ENCODE measurements at regions not wholly inside any gene's neighbourhood (a gene's known extent, or its start where the extent isn't known, plus 50 kb on each side); places are given as distances from the start of the nearest gene placed in this dataset.

GRCh38 chr1:208825300-208825699, 581.1 kb upstream of the PLXNA2 start:
- no peaks in the 10 kb centered on the region for H3K4me1 Mint-ChIP-seq (ENCODE audit: low read depth)
- Histone ChIP-seq H3K27me3 (ENCODE audit: control insufficient read depth in 1 of 2, insufficient read depth in 2 of 2, low read length in 2 of 2) (no peaks in the 10 kb centered on the region), H3K9me3 (ENCODE audit: control insufficient read depth in 1 of 2, insufficient read depth in 1 of 2, low read length in 2 of 2) (peaks cover 0 to 11% of the 10 kb centered on the region in 2 experiments), H3K27ac (ENCODE audit: low read depth in 1 of 2, low read length in 2 of 2) (no peak overlapping the region), H3K36me3 (ENCODE audit: insufficient read depth, low read length) (no peaks in the 10 kb centered on the region), H3K4me3 (ENCODE audit: low read length) (no peak overlapping the region), H3K4me1 (ENCODE audit: insufficient read depth, low read length) (no peaks in the 10 kb centered on the region)
- peaks cover 2% of the 10 kb centered on the region for H3K9me3 Mint-ChIP-seq
- DNase-seq (no peak), ATAC-seq (ENCODE audit: poor library complexity) (no peak)
- CTCF ChIA-PET: no interaction called here
- TF ChIP-seq, protein P1, sequence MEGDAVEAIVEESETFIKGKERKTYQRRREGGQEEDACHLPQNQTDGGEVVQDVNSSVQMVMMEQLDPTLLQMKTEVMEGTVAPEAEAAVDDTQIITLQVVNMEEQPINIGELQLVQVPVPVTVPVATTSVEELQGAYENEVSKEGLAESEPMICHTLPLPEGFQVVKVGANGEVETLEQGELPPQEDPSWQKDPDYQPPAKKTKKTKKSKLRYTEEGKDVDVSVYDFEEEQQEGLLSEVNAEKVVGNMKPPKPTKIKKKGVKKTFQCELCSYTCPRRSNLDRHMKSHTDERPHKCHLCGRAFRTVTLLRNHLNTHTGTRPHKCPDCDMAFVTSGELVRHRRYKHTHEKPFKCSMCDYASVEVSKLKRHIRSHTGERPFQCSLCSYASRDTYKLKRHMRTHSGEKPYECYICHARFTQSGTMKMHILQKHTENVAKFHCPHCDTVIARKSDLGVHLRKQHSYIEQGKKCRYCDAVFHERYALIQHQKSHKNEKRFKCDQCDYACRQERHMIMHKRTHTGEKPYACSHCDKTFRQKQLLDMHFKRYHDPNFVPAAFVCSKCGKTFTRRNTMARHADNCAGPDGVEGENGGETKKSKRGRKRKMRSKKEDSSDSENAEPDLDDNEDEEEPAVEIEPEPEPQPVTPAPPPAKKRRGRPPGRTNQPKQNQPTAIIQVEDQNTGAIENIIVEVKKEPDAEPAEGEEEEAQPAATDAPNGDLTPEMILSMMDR (IDR thresholded peaks at IDR 0.05): no peak
- H3K27me3 Mint-ChIP-seq: no peaks in the 10 kb centered on the region
- no peaks in the 10 kb centered on the region for H3K36me3 Mint-ChIP-seq (ENCODE audit: low read depth)
- H3K27ac Mint-ChIP-seq: no peak overlapping the region
- intact Hi-C loops (cut with DNase I, micrococcal nuclease): loop anchor here in 1 of 2 experiments (10.0 kb wide), 1 partner anchor 60 kb away; no protein-coding TSS in a partner anchor
- no peak overlapping the region for H3K4me3 Mint-ChIP-seq
- POLR2A ChIA-PET: no interaction called here

DNA sequence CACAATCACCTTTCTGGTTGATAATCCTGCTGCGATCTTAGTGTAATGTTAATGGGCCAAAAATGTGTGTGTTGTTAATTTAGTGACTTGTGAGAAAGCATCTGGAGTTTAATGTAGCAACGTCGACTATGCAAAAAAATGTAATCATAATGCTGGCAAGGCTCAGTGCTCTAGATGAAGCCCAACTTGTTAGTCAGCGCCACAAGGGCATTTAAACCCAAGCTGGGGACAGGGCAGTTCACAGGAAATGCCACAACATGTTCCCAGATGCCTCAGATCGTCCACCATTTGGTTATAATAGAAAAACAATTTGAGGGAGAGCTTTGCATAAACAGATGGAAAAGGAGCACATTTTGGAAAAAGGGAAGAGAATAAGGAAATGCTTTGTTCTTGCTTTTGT, 585.4 kb upstream of the PLXNA2 start:
- ChIA-PET POLR2A (no interaction called here), CTCF (no interaction called here)
- H3K9me3 ChIP-seq (ENCODE audit: control insufficient read depth in 1 of 2, insufficient read depth in 1 of 2, low read length in 2 of 2): peaks cover 0 to 11% of the 10 kb centered on the region in 2 experiments
- Mint-ChIP-seq H3K4me3 (no peak overlapping the region), H3K4me1 (ENCODE audit: low read depth) (no peaks in the 10 kb centered on the region), H3K9me3 (no peaks in the 10 kb centered on the region), H3K36me3 (ENCODE audit: low read depth) (no peaks in the 10 kb centered on the region), H3K27me3 (peaks cover 3% of the 10 kb centered on the region), H3K27ac (no peak overlapping the region)
- no peaks in the 10 kb centered on the region for H3K36me3 ChIP-seq (ENCODE audit: insufficient read depth, low read length)
- H3K27ac ChIP-seq (ENCODE audit: low read depth in 1 of 2, low read length in 2 of 2): no peak overlapping the region
- intact Hi-C loops (cut with DNase I, micrococcal nuclease): loop anchor here in 1 of 2 experiments (10.0 kb wide), 1 partner anchor 55 kb away; no protein-coding TSS in a partner anchor
- ATAC-seq (ENCODE audit: poor library complexity) (no peak), DNase-seq (no peak)
- TF ChIP-seq, protein P1 (IDR thresholded peaks at IDR 0.05): no peak
- peaks cover 3 to 5% of the 10 kb centered on the region in 2 experiments for H3K27me3 ChIP-seq (ENCODE audit: control insufficient read depth in 1 of 2, insufficient read depth in 2 of 2, low read length in 2 of 2)
- H3K4me3 ChIP-seq (ENCODE audit: low read length): no peak overlapping the region
- no peaks in the 10 kb centered on the region for H3K4me1 ChIP-seq (ENCODE audit: insufficient read depth, low read length)

DNA sequence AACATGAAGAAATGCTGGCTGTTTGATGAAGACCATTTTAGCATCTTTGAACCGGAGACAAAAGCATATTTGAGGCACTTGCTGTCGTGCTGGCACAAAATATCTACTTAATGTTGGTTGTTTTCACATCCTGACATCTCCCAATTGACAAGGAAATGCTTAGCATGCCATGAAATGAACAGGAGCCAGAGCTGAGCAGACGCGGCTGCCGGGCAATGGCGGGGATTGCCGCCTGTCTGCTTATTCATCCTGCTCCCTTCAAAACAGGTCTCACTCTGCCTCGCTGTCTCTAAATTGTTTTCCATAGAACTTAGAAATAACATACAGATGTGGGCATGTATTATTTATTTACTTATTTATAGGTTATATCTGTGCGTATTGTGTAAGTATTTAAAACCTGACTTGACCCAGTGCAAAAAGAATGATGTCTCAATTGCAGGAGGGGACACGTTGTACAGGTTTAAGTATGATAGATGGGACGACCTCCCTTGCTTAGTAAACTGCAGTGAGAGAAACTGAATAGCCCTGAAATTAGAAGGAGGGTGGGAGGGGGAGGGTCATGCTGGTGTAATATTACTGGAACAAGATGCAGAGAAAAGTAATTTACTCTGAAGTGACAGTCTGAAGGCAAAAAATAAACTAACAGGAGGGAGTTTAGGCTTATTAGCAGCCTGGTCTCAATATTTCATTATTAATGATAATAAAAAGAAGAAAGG, 590.4 kb upstream of the PLXNA2 start:
- CTCF ChIA-PET: no interaction called here
- Histone ChIP-seq H3K36me3 (ENCODE audit: insufficient read depth, low read length) (no peaks in the 10 kb centered on the region), H3K27ac (ENCODE audit: low read depth in 1 of 2, low read length in 2 of 2) (no peak overlapping the region), H3K9me3 (ENCODE audit: control insufficient read depth in 1 of 2, insufficient read depth in 1 of 2, low read length in 2 of 2) (peaks cover 0 to 3% of the 10 kb centered on the region in 2 experiments), H3K4me3 (ENCODE audit: low read length) (no peak overlapping the region), H3K4me1 (ENCODE audit: insufficient read depth, low read length) (no peaks in the 10 kb centered on the region), H3K27me3 (ENCODE audit: control insufficient read depth in 1 of 2, insufficient read depth in 2 of 2, low read length in 2 of 2) (peaks cover 3 to 5% of the 10 kb centered on the region in 2 experiments)
- Mint-ChIP-seq H3K4me3 (no peak overlapping the region), H3K4me1 (ENCODE audit: low read depth) (no peaks in the 10 kb centered on the region), H3K36me3 (ENCODE audit: low read depth) (no peaks in the 10 kb centered on the region), H3K9me3 (no peaks in the 10 kb centered on the region), H3K27ac (no peak overlapping the region), H3K27me3 (peaks cover 3% of the 10 kb centered on the region)
- DNase-seq (no peak), ATAC-seq (ENCODE audit: poor library complexity) (no peak)
- TF ChIP-seq, protein P1 (IDR thresholded peaks at IDR 0.05): no peak
- intact Hi-C loops (cut with DNase I, micrococcal nuclease): no loop called here
- POLR2A ChIA-PET: no interaction called here
